Heart left ventricle (tissue), 13 donors: ENCODE measurements at regions not wholly inside any gene's neighbourhood (a gene's known extent, or its start where the extent isn't known, plus 50 kb on each side); places are given as distances from the start of the nearest gene placed in this dataset.

ENCODE experiments used
- POLR2A ChIP-seq, 2 donors: fragments of 450-650 bp; IDR thresholded peaks; one replicate each; pipeline ENCODE4 v1.6.1; 2017; ENCODE audit warnings: antibody characterized with exemption in 2 of 2, mild to moderate bottlenecking in 2 of 2, moderate library complexity in 2 of 2
- TF ChIP-seq, protein P1 (sequence below), 12 donors: fragments of 200-600 bp; sonication (generic) in 4 of 12; IDR thresholded peaks; one replicate each; pipeline versions ENCODE4 v1.5.0 to v1.8.0; 2018 to 2022; ENCODE audit warnings: antibody characterized with exemption in 12 of 12, mild to moderate bottlenecking in 5 of 12
- donor health status: ischemic (EF 13 %, LVEDD 7.1; RV severe dilation, severe dysfunction).
- donor health status: DM: no; HTN: yes; CAD: no.
- donor health status: DM: no; HTN: no; CAD: no.
- donor health status: ischemic (EF 25% LVEDD 6.9; RV normal size, moderate dysfunction).
- donor health status: ischemic (EF 25% LVEDD 5.7; RV mildly dilated, moderate dysfunction).
- donor health status: ischemic (EF 35%, LVEDD 5.7; RV mildly dilated, moderate dysfunction).
- donor health status: nonischemic (EF 11% LVEDD 7.7; RV severe dilation, severe dysfunction).
- donor health status: DM: yes; HTN: yes; CAD: no.
- donor health status: PGD.
- donor health status: ischemic (EF 29% LVEDD 5.4; RV normal size, mild dysfunction).
- donor health status: nonischemic (EF 23%, LVEDD 6.1; RV moderate dilation, normal function).

DNA sequence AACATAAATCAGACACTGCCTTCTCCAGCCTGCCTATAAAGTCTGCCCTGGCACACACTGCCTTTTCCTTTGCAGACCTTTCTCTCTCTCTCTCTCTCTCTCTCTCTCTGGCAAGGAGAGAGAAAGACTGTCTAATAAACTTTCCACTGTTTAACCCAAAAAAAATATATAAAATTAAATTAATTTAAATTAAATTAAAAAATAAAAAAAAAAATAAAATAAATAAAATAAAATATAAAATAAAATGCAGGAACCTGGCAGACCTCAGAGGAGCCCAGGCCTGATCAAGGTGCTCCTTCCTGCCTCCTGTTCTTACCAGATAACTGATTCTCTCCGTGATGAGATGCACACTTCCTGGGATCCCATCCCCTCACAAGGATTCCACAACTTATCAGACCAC lies 103.9 kb upstream of the VASH1 start:
- TF ChIP-seq, protein P1, sequence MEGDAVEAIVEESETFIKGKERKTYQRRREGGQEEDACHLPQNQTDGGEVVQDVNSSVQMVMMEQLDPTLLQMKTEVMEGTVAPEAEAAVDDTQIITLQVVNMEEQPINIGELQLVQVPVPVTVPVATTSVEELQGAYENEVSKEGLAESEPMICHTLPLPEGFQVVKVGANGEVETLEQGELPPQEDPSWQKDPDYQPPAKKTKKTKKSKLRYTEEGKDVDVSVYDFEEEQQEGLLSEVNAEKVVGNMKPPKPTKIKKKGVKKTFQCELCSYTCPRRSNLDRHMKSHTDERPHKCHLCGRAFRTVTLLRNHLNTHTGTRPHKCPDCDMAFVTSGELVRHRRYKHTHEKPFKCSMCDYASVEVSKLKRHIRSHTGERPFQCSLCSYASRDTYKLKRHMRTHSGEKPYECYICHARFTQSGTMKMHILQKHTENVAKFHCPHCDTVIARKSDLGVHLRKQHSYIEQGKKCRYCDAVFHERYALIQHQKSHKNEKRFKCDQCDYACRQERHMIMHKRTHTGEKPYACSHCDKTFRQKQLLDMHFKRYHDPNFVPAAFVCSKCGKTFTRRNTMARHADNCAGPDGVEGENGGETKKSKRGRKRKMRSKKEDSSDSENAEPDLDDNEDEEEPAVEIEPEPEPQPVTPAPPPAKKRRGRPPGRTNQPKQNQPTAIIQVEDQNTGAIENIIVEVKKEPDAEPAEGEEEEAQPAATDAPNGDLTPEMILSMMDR (IDR thresholded peaks at IDR 0.05) = no peak
- TF ChIP-seq POLR2A (IDR thresholded peaks at IDR 0.05) = no peak
